ENCODE measurements at regions not wholly inside any gene's neighbourhood (a gene's known extent, or its start where the extent isn't known, plus 50 kb on each side); places are given as distances from the start of the nearest gene placed in this dataset. TPM values are rescaled to one million over a fixed set of nuclear protein-coding genes. Genes with fewer than 3 reads are reported as not detected.

DNA sequence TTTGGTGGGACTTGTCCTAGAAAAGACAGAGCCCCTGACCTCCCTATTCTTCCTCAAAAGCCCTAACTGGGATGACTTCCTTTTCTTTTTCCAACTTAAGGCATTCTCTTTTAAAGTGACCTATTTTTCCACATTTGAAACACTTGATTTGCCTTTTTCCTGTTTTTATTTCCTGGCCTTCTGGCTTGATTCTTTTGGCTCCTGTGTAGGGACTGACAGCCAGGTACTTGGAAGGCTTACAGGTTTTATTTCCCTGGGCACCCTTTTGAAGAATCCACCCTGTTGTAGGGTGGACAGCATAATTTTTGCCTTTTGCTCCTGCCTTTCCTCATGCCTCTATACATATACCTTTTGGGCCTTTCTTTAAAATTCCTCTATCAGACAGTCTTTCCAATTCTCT lies 271.0 kb upstream of the AMELY start:
- no peaks in the 10 kb centered on the region for H3K9me3 ChIP-seq (ENCODE audit: control insufficient read depth, insufficient read depth, low read length)
- H3K4me1 ChIP-seq (ENCODE audit: control insufficient read depth, insufficient read depth, low read length), result no peaks in the 10 kb centered on the region
- no peaks in the 10 kb centered on the region for H3K36me3 ChIP-seq (ENCODE audit: control insufficient read depth, insufficient read depth, low read length)
- H3K27ac ChIP-seq (ENCODE audit: low read depth, low read length), result no peak overlapping the region
- H3K27me3 ChIP-seq (ENCODE audit: control insufficient read depth, insufficient read depth, low read length), result no peaks in the 10 kb centered on the region
- no peak overlapping the region for H3K4me3 ChIP-seq (ENCODE audit: low read depth, low read length)
- DNase-seq (ENCODE audit: low read depth in 4 of 6, low spot score in 6 of 6), result no peak

DNA sequence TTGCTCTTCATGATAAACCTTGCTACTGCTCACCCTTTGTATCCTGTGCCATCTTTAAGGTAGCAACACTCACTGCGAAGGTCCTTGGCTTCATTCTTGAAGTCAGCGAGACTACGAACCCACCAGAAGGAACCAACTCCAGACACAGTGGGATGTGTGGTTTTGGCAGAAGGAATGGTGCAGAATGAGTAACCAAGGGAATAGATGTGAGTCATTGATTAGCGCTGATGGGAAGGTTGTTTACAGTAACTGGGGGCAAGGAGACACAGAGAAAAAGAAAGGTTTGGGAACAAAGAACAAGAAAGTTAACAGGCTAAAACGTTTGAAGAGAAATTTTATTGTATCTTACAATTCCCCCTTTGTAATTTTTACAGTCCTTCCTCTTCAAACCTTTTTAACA lies 266.1 kb upstream of the AMELY start:
- DNase-seq (ENCODE audit: low read depth in 4 of 6, low spot score in 6 of 6), result peak in 1 of 6 donors; percentile 0
- Histone ChIP-seq H3K4me3 (ENCODE audit: low read depth, low read length) (no peak overlapping the region), H3K27me3 (ENCODE audit: control insufficient read depth, insufficient read depth, low read length) (no peaks in the 10 kb centered on the region), H3K27ac (ENCODE audit: low read depth, low read length) (no peak overlapping the region), H3K36me3 (ENCODE audit: control insufficient read depth, insufficient read depth, low read length) (no peaks in the 10 kb centered on the region), H3K9me3 (ENCODE audit: control insufficient read depth, insufficient read depth, low read length) (no peaks in the 10 kb centered on the region), H3K4me1 (ENCODE audit: control insufficient read depth, insufficient read depth, low read length) (no peaks in the 10 kb centered on the region)
- no CpG with 5 or more reads among the region's 5 CpGs for WGBS (ENCODE audit: insufficient coverage)

DNA sequence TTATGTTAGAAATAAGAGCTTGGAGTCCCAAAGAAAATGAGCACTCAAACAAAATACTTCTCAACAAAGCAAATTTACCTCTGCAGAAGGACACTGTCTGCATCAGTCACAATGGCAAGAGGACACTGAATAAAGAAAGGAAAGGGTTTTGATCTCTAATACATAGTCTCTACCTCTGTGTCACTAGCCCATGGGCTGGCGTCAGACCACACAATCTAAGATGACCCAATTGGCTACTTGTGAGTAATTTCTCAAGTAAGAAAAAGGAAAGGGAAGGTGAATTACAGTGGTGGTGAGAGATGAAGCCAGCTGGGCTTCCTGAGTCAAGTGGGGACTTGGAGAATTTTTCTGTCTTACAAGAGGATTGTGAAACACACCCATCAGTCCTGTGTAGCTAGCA lies 257.9 kb upstream of the AMELY start:
- H3K4me3 ChIP-seq (ENCODE audit: low read depth, low read length), result no peak overlapping the region
- no peaks in the 10 kb centered on the region for H3K9me3 ChIP-seq (ENCODE audit: control insufficient read depth, insufficient read depth, low read length)
- no peaks in the 10 kb centered on the region for H3K36me3 ChIP-seq (ENCODE audit: control insufficient read depth, insufficient read depth, low read length)
- H3K4me1 ChIP-seq (ENCODE audit: control insufficient read depth, insufficient read depth, low read length), result no peaks in the 10 kb centered on the region
- no peak overlapping the region for H3K27ac ChIP-seq (ENCODE audit: low read depth, low read length)
- no CpG with 5 or more reads among the region's 1 CpG for WGBS (ENCODE audit: insufficient coverage)
- no peak for DNase-seq (ENCODE audit: low read depth in 4 of 6, low spot score in 6 of 6)
- no peaks in the 10 kb centered on the region for H3K27me3 ChIP-seq (ENCODE audit: control insufficient read depth, insufficient read depth, low read length)

DNA sequence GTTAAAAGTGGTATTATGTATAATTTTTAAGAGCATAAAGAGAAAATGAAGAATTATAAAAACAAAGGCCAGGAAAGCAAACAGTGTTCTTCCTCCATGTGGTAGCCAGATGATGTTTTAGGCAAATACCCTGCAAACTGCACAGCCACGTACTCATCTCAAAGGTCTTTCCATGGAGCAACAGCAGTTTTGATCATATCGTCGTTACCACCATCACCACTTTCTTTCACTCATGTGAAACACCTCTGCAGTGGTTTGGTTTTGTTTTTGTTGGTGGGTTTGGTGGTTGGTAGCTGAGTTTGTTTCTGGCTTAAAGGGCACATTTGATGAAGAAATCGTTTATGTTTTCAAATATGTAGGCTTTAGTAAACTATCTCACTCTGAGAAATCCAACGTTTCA lies 229.9 kb upstream of the AMELY start:
- Histone ChIP-seq H3K4me3 (ENCODE audit: low read depth, low read length) (no peak overlapping the region), H3K36me3 (ENCODE audit: control insufficient read depth, insufficient read depth, low read length) (no peaks in the 10 kb centered on the region), H3K27ac (ENCODE audit: low read depth, low read length) (no peak overlapping the region), H3K27me3 (ENCODE audit: control insufficient read depth, insufficient read depth, low read length) (no peaks in the 10 kb centered on the region), H3K9me3 (ENCODE audit: control insufficient read depth, insufficient read depth, low read length) (no peaks in the 10 kb centered on the region), H3K4me1 (ENCODE audit: control insufficient read depth, insufficient read depth, low read length) (no peaks in the 10 kb centered on the region)
- no CpG with 5 or more reads among the region's 5 CpGs for WGBS (ENCODE audit: insufficient coverage)
- no peak for DNase-seq (ENCODE audit: low read depth in 4 of 6, low spot score in 6 of 6)

Small RNA genes lying in the stretch of these regions (small RNA-seq; reads per million reads assigned to genes)
- gene RF00019 (ENCODE audit: low replicate concordance) (not detected), gene RN7SKP282 (ENCODE audit: low replicate concordance) (not detected), gene RNU6-521P (ENCODE audit: low replicate concordance) (not detected)
